A673 (cell line): ENCODE measurements at regions not wholly inside any gene's neighbourhood (a gene's known extent, or its start where the extent isn't known, plus 50 kb on each side); places are given as distances from the start of the nearest gene placed in this dataset.

ENCODE experiments used
- CTCF ChIP-seq: fragments of 300-800, 200-600 bp; sonication (generic); conservative IDR thresholded peaks from 2 replicates; pipeline ENCODE4 v1.5.1; 2017; ENCODE audit warnings: low read depth, mild to moderate bottlenecking, antibody characterized with exemption, low read length, moderate library complexity, mixed read lengths
- EZH2 ChIP-seq: fragments of 200-600 bp; sonication (generic); IDR thresholded peaks from 2 replicates; pipeline ENCODE4 v1.6.1; 2017; ENCODE audit warnings: borderline replicate concordance, low read depth, mild to moderate bottlenecking, mixed read lengths, antibody characterized with exemption, low read length; ENCODE audit not compliant: poor library complexity, severe bottlenecking

DNA sequence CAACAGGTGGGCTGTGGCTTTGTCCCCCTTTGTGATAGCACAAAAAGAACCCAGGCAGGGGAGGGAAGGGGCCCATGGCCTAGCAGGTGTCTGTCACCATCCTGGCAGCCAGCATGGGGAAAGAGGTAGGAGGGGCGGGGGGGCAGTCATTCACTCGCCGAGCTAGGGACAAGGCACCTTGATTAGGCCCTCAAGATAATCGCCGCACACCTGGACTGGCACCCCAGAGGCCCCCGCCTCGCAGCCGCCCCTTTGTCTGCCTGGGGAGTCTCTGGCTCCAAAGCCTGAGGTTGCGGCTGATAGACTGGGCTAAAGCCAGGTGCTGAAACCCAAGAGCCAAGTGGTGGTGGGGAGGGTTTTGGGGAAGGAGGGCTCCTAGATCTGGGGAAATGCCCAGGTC is 151.2 kb upstream of the PCBD1 start:
- TF ChIP-seq CTCF (no peak), EZH2 (no peak)
